H1 (cell line): ENCODE measurements at regions not wholly inside any gene's neighbourhood (a gene's known extent, or its start where the extent isn't known, plus 50 kb on each side); places are given as distances from the start of the nearest gene placed in this dataset.

Source experiments
- CTCF ChIA-PET: fragments of 300-600 bp; sonication (Branson Sonifier 250); formaldehyde crosslinking; loops from one replicate; lab custom pipeline; 2021; ENCODE audit not compliant: partially characterized antibody; lab: Charles Lee
- POLR2A ChIA-PET: fragments of 300-600 bp; sonication (Branson Sonifier 250); formaldehyde crosslinking; loops from one replicate; lab custom pipeline; 2021; ENCODE audit warnings: inconsistent platforms; ENCODE audit not compliant: partially characterized antibody; lab: Charles Lee
- DNase-seq, 2 experiments: peaks; one replicate each; pipeline versions ENCODE4 v3.0.0 to v3.0.0-alpha.2; 2010 to 2022; ENCODE audit warnings: low spot score in 2 of 2, low read depth in 1 of 2, mixed read lengths in 1 of 2
- FAIRE-seq: peaks from 2 replicates; lab custom pipeline; 2011; peaks lifted over from hg19 to GRCh38; lab: Jason Lieb, UNC
- H2AFZ ChIP-seq: 2 replicates; pipeline ENCODE4 v1.8.1; 2012; ENCODE audit warnings: low read length, inconsistent platforms
- H2AK5ac ChIP-seq: 2 replicates; pipeline ENCODE4 v1.6.1; 2013; ENCODE audit warnings: low read depth, low read length
- H2BK120ac ChIP-seq: replicated peaks from 2 replicates; pipeline ENCODE3; 2013; ENCODE audit warnings: low read depth, low read length, inconsistent platforms
- H2BK12ac ChIP-seq: 2 replicates; pipeline ENCODE4 v1.6.1; 2013; ENCODE audit warnings: low read depth, low read length
- H2BK15ac ChIP-seq: 2 replicates; pipeline ENCODE4 v1.6.1; 2013; ENCODE audit warnings: low read length
- H2BK20ac ChIP-seq: 2 replicates; pipeline ENCODE4 v1.6.1; 2013; ENCODE audit warnings: low read length
- H2BK5ac ChIP-seq: 2 replicates; pipeline ENCODE4 v1.6.1; 2013; ENCODE audit warnings: low read depth, low read length
- H3K14ac ChIP-seq: 2 replicates; pipeline ENCODE4 v1.6.1; 2013; ENCODE audit warnings: inconsistent platforms; ENCODE audit not compliant: insufficient read length
- H3K18ac ChIP-seq: 2 replicates; pipeline ENCODE4 v1.6.1; 2013; ENCODE audit warnings: low read length; ENCODE audit errors: extremely low read depth
- H3K23ac ChIP-seq: 2 replicates; pipeline ENCODE4 v1.6.1; 2013; ENCODE audit warnings: inconsistent platforms; ENCODE audit not compliant: insufficient read length
- H3K23me2 ChIP-seq: 2 replicates; pipeline ENCODE4 v1.6.1; 2013; ENCODE audit warnings: low read depth, low read length
- H3K27ac ChIP-seq: 2 replicates; pipeline ENCODE4 v1.6.1; 2011; ENCODE audit warnings: low read depth, low read length, inconsistent platforms
- H3K27me3 ChIP-seq, 4 experiments: replicated peaks in 1 of 4; 1 replicate in 1 of 4; 2 replicates in 3 of 4; pipeline versions ENCODE4 v1.6.1 to v1.8.1; 2011 to 2013; ENCODE audit warnings: low read length in 3 of 4, mild to moderate bottlenecking in 3 of 4, inconsistent platforms in 2 of 4, mixed read lengths in 2 of 4, moderate library complexity in 1 of 4; ENCODE audit not compliant: control insufficient read depth in 3 of 4, insufficient read depth in 3 of 4; ENCODE audit errors: extremely low read depth in 1 of 4
- H3K36me3 ChIP-seq, 4 experiments: 2 replicates each; pipeline versions ENCODE4 v1.6.1 to v1.8.1; 2011 to 2013; ENCODE audit warnings: mild to moderate bottlenecking in 4 of 4, low read length in 3 of 4, moderate library complexity in 2 of 4, control low read depth in 1 of 4, inconsistent platforms in 1 of 4; ENCODE audit not compliant: insufficient read depth in 4 of 4, control insufficient read depth in 2 of 4
- H3K4ac ChIP-seq: replicated peaks from 2 replicates; pipeline ENCODE3; 2013; ENCODE audit warnings: low read length, low read depth, mixed read lengths, inconsistent platforms; ENCODE audit not compliant: insufficient read length
- H3K4me1 ChIP-seq, 4 experiments: replicated peaks in 1 of 4; 1 replicate in 1 of 4; 2 replicates in 3 of 4; pipeline versions ENCODE4 v1.6.1 to v1.8.1; 2011 to 2013; ENCODE audit warnings: low read length in 3 of 4, inconsistent platforms in 2 of 4, mixed read lengths in 1 of 4; ENCODE audit not compliant: insufficient read depth in 4 of 4, control insufficient read depth in 3 of 4
- H3K4me2 ChIP-seq, 2 experiments: 2 replicates each; pipeline versions ENCODE4 v1.6.1 to v1.8.1; 2011 to 2013; ENCODE audit warnings: low read depth in 2 of 2, low read length in 2 of 2, control low read depth in 1 of 2, inconsistent platforms in 1 of 2, mild to moderate bottlenecking in 1 of 2; ENCODE audit not compliant: insufficient read depth in 1 of 2
- H3K4me3 ChIP-seq, 4 experiments: fragments of 200-600, 300-600 bp in 1 of 4; sonication (generic), shearing (Covaris generic), sonication (Bioruptor Twin) in 1 of 4; 2 replicates each; pipeline versions ENCODE4 v1.5.1 to v1.8.1; 2011 to 2016; ENCODE audit warnings: low read length in 4 of 4, low read depth in 3 of 4, control low read depth in 2 of 4, inconsistent platforms in 2 of 4, mild to moderate bottlenecking in 2 of 4, mixed read lengths in 1 of 4, moderate library complexity in 1 of 4; ENCODE audit not compliant: insufficient read depth in 2 of 4; ENCODE audit errors: extremely low read depth in 1 of 4
- H3K56ac ChIP-seq: replicated peaks from 2 replicates; pipeline ENCODE3; 2013; ENCODE audit warnings: low read depth, mild to moderate bottlenecking, mixed read lengths, low read length, inconsistent platforms; ENCODE audit not compliant: insufficient read length
- H3K79me1 ChIP-seq: 2 replicates; pipeline ENCODE4 v1.6.1; 2013; ENCODE audit warnings: low read depth, low read length, control low read depth
- H3K79me2 ChIP-seq, 2 experiments: 2 replicates each; pipeline versions ENCODE4 v1.6.1 to v1.8.1; 2012 to 2013; ENCODE audit warnings: low read length in 2 of 2, mild to moderate bottlenecking in 2 of 2, inconsistent platforms in 1 of 2; ENCODE audit not compliant: insufficient read depth in 2 of 2, control insufficient read depth in 1 of 2
- H3K9ac ChIP-seq, 4 experiments: replicated peaks in 1 of 4; 1 replicate in 1 of 4; 2 replicates in 3 of 4; pipeline versions ENCODE4 v1.6.1 to v1.8.1; 2011 to 2013; ENCODE audit warnings: low read depth in 3 of 4, low read length in 3 of 4, control low read depth in 2 of 4, mild to moderate bottlenecking in 2 of 4, moderate library complexity in 2 of 4, inconsistent platforms in 1 of 4; ENCODE audit errors: extremely low read depth in 1 of 4
- H3K9me3 ChIP-seq, 2 experiments: 2 replicates each; pipeline versions ENCODE4 v1.6.1 to v1.8.1; 2012 to 2013; ENCODE audit warnings: mild to moderate bottlenecking in 2 of 2, moderate library complexity in 2 of 2, control low read depth in 1 of 2, inconsistent platforms in 1 of 2, low read depth in 1 of 2, low read length in 1 of 2, mixed read lengths in 1 of 2; ENCODE audit not compliant: insufficient read depth in 2 of 2
- H4K20me1 ChIP-seq, 2 experiments: replicated peaks in 1 of 2; 2 replicates each; pipeline versions ENCODE3 to v1.8.1; 2011 to 2013; ENCODE audit warnings: inconsistent platforms in 2 of 2, low read length in 2 of 2, mild to moderate bottlenecking in 1 of 2; ENCODE audit not compliant: insufficient read depth in 2 of 2, control insufficient read depth in 1 of 2
- H4K5ac ChIP-seq: 2 replicates; pipeline ENCODE4 v1.6.1; 2013; ENCODE audit warnings: low read length, low read depth, mixed read lengths, inconsistent platforms; ENCODE audit not compliant: insufficient read length
- H4K8ac ChIP-seq: 2 replicates; pipeline ENCODE4 v1.8.0; 2013; ENCODE audit warnings: mild to moderate bottlenecking, moderate library complexity, low read length, inconsistent platforms; ENCODE audit not compliant: insufficient read depth; ENCODE audit errors: extremely low read depth
- H4K91ac ChIP-seq: replicated peaks from 2 replicates; pipeline ENCODE3; 2013; ENCODE audit warnings: low read length, mixed read lengths, inconsistent platforms; ENCODE audit not compliant: insufficient read length
- CTCF ChIP-seq, 3 experiments: IDR thresholded peaks; 1 replicate in 2 of 3; 2 replicates in 1 of 3; pipeline versions ENCODE4 v1.5.1 to v1.6.1; 2011; ENCODE audit warnings: low read length in 3 of 3, mild to moderate bottlenecking in 3 of 3, inconsistent platforms in 2 of 3, low read depth in 1 of 3, moderate library complexity in 1 of 3; ENCODE audit not compliant: insufficient read depth in 1 of 3; ENCODE audit errors: control extremely low read depth in 1 of 3
- FOSL1 ChIP-seq: IDR thresholded peaks from 2 replicates; pipeline ENCODE4 v1.6.1; 2011; ENCODE audit warnings: mild to moderate bottlenecking, low read depth, low read length, moderate library complexity; ENCODE audit not compliant: insufficient read depth
- HDAC2 ChIP-seq, 2 experiments: fragments of 300-600 bp in 1 of 2; sonication (generic) in 1 of 2; IDR thresholded peaks; 2 replicates each; pipeline ENCODE4 v1.6.1; 2011 to 2012; ENCODE audit warnings: low read depth in 2 of 2, low read length in 2 of 2, mild to moderate bottlenecking in 2 of 2, moderate library complexity in 2 of 2, borderline replicate concordance in 1 of 2, inconsistent platforms in 1 of 2
- WGBS, 2 experiments: shearing (Covaris generic) in 1 of 2; methylation state at CpG; one replicate each; pipeline versions ENCODE4 v1.1.6 to v1.1.7; 2013 to 2015; ENCODE audit warnings: low lambda C conversion rate in 2 of 2, mixed read lengths in 2 of 2, inconsistent platforms in 1 of 2, low coverage in 1 of 2, missing lambda C conversion rate in 1 of 2; ENCODE audit not compliant: insufficient replicate concordance in 2 of 2, insufficient coverage in 1 of 2, insufficient read length in 1 of 2; ENCODE audit errors: extremely low coverage in 1 of 2, missing lambda C conversion rate in 1 of 2; 5-methylcytosine and 5-hydroxymethylcytosine counted together

DNA sequence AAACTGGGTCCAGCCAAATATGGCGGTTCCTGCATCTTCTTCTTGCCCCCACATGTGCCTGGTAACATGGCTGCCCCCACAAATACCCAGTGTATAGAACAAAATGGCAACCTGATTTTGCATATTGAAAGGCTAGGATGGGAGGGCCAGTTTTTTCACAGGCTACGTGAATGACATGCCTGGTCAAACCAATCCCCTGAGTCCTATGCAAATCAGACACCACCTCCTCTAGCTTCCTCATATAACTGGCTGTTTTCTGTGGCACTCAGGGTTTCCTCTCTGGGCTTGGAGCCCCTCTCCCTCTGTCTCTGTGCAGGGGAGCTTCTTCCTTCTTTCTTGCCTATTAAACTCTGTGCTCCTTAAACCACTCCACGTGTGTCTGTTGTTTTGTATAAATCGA, 372.1 kb downstream of the KIF16B start (continued):
- TF ChIP-seq FOSL1 = no peak

GRCh38 chr20:16197696-16198095, 375.6 kb downstream of the KIF16B start:
- Histone ChIP-seq H2BK12ac (no peak overlapping the region), H3K36me3 (no peaks in the 10 kb centered on the region), H2BK20ac (no peak overlapping the region), H3K4me3 (no peak overlapping the region), H4K20me1 (no peaks in the 10 kb centered on the region), H3K18ac (no peak overlapping the region), H2BK120ac (no peak overlapping the region), H3K4me2 (no peak overlapping the region), H3K79me1 (no peaks in the 10 kb centered on the region), H4K91ac (no peak overlapping the region), H2BK5ac (no peak overlapping the region), H3K9me3 (no peaks in the 10 kb centered on the region; a peak in 2 of 4 replicates), H3K23ac (no peak overlapping the region), H3K79me2 (no peaks in the 10 kb centered on the region), H2AK5ac (no peak overlapping the region), H4K8ac (no peak overlapping the region), H3K27me3 (no peaks in the 10 kb centered on the region), H3K23me2 (no peaks in the 10 kb centered on the region), H2AFZ (no peak overlapping the region), H4K5ac (no peak overlapping the region), H2BK15ac (no peak overlapping the region), H3K4ac (no peak overlapping the region), H3K9ac (no peak overlapping the region), H3K14ac (no peak overlapping the region), H3K4me1 (no peaks in the 10 kb centered on the region), H3K27ac (no peak overlapping the region), H3K56ac (no peak overlapping the region)
- no peak for DNase-seq
- ChIA-PET POLR2A (no interaction called here), CTCF (no interaction called here)
- no peak for FAIRE-seq
- 93% methylated on average over 2 of the region's 2 CpGs; no CpG with 5 or more reads in 1 of the 2 experiments for WGBS, 2 experiments
- no peak for TF ChIP-seq HDAC2 (IDR thresholded peaks at IDR 0.05; ENCODE audit: borderline replicate concordance in 1 of 2, low read depth in 2 of 2, low read length in 2 of 2)
- no peak for TF ChIP-seq CTCF (IDR thresholded peaks at IDR 0.05; ENCODE audit: control extremely low read depth in 1 of 3, insufficient read depth in 1 of 3, low read depth in 1 of 3, low read length in 3 of 3)
